ENCODE measurements at regions not wholly inside any gene's neighbourhood (a gene's known extent, or its start where the extent isn't known, plus 50 kb on each side); places are given as distances from the start of the nearest gene placed in this dataset.

DNA sequence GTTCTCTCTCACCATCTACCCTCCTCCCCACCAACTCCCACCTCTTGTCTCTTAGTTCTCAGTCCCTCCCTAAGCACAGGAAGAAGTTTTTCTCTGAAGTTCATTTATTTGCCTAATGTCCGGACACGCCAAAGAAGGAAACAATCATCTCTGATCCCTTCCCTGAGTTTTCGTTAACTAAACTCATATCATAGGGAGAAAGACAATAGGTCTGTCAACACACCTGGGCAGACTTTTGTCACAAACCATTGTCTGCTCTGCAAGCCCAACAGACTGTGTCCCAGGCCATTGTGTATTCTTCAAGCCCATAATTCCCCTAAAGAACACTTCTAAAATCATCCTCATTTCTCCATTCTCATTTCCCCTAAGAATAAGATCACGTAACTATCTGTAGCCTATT lies 691.0 kb upstream of the MBL2 start:
- H3K4me3 ChIP-seq (IDR thresholded peaks at IDR 0.05; ENCODE audit: insufficient read depth, low read depth, low read length), result no peak overlapping the region
- no peaks in the 10 kb centered on the region for H3K4me1 ChIP-seq (ENCODE audit: low read depth, poor library complexity, severe bottlenecking)
- H3K27ac ChIP-seq, result no peak overlapping the region
- no peaks in the 10 kb centered on the region for H3K79me2 ChIP-seq (ENCODE audit: insufficient read depth, low read depth)
- no peaks in the 10 kb centered on the region for H3K27me3 ChIP-seq (ENCODE audit: insufficient read depth, low read depth)
- no peak overlapping the region for H3K9ac ChIP-seq
- no peaks in the 10 kb centered on the region for H4K20me1 ChIP-seq (ENCODE audit: insufficient read depth)
- H2AFZ ChIP-seq (ENCODE audit: low read depth), result no peak overlapping the region
- no peaks in the 10 kb centered on the region for H3K36me3 ChIP-seq (ENCODE audit: insufficient read depth)
- H3K4me2 ChIP-seq, result no peak overlapping the region
- TF ChIP-seq, protein P1, sequence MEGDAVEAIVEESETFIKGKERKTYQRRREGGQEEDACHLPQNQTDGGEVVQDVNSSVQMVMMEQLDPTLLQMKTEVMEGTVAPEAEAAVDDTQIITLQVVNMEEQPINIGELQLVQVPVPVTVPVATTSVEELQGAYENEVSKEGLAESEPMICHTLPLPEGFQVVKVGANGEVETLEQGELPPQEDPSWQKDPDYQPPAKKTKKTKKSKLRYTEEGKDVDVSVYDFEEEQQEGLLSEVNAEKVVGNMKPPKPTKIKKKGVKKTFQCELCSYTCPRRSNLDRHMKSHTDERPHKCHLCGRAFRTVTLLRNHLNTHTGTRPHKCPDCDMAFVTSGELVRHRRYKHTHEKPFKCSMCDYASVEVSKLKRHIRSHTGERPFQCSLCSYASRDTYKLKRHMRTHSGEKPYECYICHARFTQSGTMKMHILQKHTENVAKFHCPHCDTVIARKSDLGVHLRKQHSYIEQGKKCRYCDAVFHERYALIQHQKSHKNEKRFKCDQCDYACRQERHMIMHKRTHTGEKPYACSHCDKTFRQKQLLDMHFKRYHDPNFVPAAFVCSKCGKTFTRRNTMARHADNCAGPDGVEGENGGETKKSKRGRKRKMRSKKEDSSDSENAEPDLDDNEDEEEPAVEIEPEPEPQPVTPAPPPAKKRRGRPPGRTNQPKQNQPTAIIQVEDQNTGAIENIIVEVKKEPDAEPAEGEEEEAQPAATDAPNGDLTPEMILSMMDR (conservative IDR thresholded peaks at IDR 0.05; ENCODE audit: low read depth, low read length), result no peak

DNA sequence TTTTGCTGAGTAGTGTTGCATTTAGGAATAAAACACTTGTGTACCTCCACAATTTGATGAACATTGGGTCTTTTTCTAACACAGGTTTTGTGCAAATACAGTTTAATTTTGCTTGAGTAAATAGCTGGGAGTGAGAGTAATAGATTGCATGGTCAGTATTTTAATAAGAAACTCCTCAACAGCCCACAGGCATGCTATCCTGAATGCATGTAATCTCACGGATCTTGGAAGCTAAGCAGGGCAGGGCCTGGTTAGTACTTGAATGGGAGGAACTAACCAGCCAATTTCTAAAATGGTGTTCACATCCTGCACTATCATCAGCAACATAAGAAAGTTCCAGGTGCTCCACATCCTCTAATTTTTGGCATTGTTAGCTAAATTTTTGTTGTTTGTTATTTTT lies 685.4 kb upstream of the MBL2 start:
- H3K27me3 ChIP-seq (ENCODE audit: insufficient read depth, low read depth), result no peaks in the 10 kb centered on the region
- H3K27ac ChIP-seq, result no peak overlapping the region
- no peak overlapping the region for H3K9ac ChIP-seq
- H2AFZ ChIP-seq (ENCODE audit: low read depth), result no peak overlapping the region
- H3K36me3 ChIP-seq (ENCODE audit: insufficient read depth), result no peaks in the 10 kb centered on the region
- no peak overlapping the region for H3K4me3 ChIP-seq (IDR thresholded peaks at IDR 0.05; ENCODE audit: insufficient read depth, low read depth, low read length)
- TF ChIP-seq, protein P1 (conservative IDR thresholded peaks at IDR 0.05; ENCODE audit: low read depth, low read length), result no peak
- no peaks in the 10 kb centered on the region for H3K4me1 ChIP-seq (ENCODE audit: low read depth, poor library complexity, severe bottlenecking)
- no peak overlapping the region for H3K4me2 ChIP-seq
- H3K79me2 ChIP-seq (ENCODE audit: insufficient read depth, low read depth), result no peaks in the 10 kb centered on the region
- H4K20me1 ChIP-seq (ENCODE audit: insufficient read depth), result no peaks in the 10 kb centered on the region

DNA sequence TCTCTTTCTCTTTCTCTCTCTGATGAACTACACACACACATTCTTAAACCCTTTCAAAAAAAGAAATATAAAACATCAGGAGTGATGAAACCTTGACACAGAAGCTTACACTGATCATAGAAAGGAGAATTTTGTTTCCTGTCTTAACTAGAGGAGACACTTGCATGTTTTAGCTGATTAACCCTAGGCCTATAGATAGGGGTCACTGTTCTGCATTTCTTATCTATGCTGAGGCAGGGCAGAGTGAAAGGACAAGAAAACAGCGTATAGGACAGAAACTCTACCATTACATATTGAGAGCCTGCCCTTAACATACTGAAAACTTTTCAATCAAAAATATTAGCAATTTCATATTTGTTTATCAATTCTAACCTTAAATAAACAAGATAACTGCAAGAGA lies 680.6 kb upstream of the MBL2 start:
- H2AFZ ChIP-seq (ENCODE audit: low read depth), result no peak overlapping the region
- H3K27me3 ChIP-seq (ENCODE audit: insufficient read depth, low read depth), result no peaks in the 10 kb centered on the region
- H3K9ac ChIP-seq, result no peak overlapping the region
- TF ChIP-seq, protein P1 (conservative IDR thresholded peaks at IDR 0.05; ENCODE audit: low read depth, low read length), result no peak
- no peak overlapping the region for H3K27ac ChIP-seq
- H3K36me3 ChIP-seq (ENCODE audit: insufficient read depth), result no peaks in the 10 kb centered on the region
- no peaks in the 10 kb centered on the region for H3K79me2 ChIP-seq (ENCODE audit: insufficient read depth, low read depth)
- H4K20me1 ChIP-seq (ENCODE audit: insufficient read depth), result no peaks in the 10 kb centered on the region
- no peak overlapping the region for H3K4me2 ChIP-seq
- peaks cover 3% of the 10 kb centered on the region for H3K4me1 ChIP-seq (ENCODE audit: low read depth, poor library complexity, severe bottlenecking)
- no peak overlapping the region for H3K4me3 ChIP-seq (IDR thresholded peaks at IDR 0.05; ENCODE audit: insufficient read depth, low read depth, low read length)

DNA sequence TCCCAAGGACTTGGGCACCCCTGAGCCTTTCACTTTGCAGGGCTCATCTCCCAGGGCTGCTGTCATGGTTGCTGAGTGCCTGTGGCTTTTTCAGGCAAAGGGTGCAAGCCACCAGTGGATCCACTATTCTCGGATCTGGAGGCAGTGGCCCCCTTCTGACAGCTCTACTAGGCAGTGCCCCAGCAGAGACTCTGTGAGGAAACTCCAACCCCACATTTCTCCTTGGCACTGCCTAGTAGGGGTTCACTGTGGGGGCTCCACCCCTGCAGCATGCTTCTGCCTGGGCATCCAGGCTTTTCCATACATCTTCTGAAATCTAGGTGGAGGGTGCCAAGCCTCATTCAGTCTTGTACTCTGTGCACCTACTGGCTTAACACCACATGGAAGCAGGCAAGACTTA lies 675.0 kb upstream of the MBL2 start:
- Histone ChIP-seq H3K27me3 (ENCODE audit: insufficient read depth, low read depth) (no peaks in the 10 kb centered on the region), H3K36me3 (ENCODE audit: insufficient read depth) (no peaks in the 10 kb centered on the region), H2AFZ (ENCODE audit: low read depth) (no peak overlapping the region), H3K9ac (no peak overlapping the region), H3K4me3 (IDR thresholded peaks at IDR 0.05; ENCODE audit: insufficient read depth, low read depth, low read length) (no peak overlapping the region), H3K27ac (no peak overlapping the region), H3K4me1 (ENCODE audit: low read depth, poor library complexity, severe bottlenecking) (peaks cover 3% of the 10 kb centered on the region), H3K4me2 (no peak overlapping the region), H3K79me2 (ENCODE audit: insufficient read depth, low read depth) (no peaks in the 10 kb centered on the region), H4K20me1 (ENCODE audit: insufficient read depth) (no peaks in the 10 kb centered on the region)
- TF ChIP-seq, protein P1 (conservative IDR thresholded peaks at IDR 0.05; ENCODE audit: low read depth, low read length), result no peak

DNA sequence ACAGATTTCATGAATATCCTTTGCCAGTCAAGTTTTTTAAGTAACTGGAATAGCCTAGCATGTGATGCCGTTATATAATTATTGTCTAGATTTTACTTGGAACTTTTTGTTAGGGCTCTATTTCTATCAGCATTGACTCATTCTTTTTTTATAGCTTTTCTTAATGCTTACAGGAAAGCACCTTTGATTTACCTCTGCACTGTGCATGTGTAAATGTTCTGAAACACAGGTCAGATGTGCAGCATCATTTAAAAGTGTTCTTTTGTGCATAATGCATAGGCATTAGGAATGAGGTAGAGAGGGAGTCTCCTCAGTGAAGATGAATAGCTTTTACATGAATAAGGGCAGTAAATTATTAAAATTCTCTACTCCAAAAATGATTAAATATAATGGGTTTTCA lies 669.3 kb upstream of the MBL2 start:
- Histone ChIP-seq H3K4me2 (no peak overlapping the region), H3K9ac (no peak overlapping the region), H3K27me3 (ENCODE audit: insufficient read depth, low read depth) (no peaks in the 10 kb centered on the region), H3K4me3 (IDR thresholded peaks at IDR 0.05; ENCODE audit: insufficient read depth, low read depth, low read length) (no peak overlapping the region), H3K4me1 (ENCODE audit: low read depth, poor library complexity, severe bottlenecking) (no peaks in the 10 kb centered on the region), H4K20me1 (ENCODE audit: insufficient read depth) (no peaks in the 10 kb centered on the region), H3K79me2 (ENCODE audit: insufficient read depth, low read depth) (no peaks in the 10 kb centered on the region), H3K27ac (no peak overlapping the region), H2AFZ (ENCODE audit: low read depth) (no peak overlapping the region), H3K36me3 (ENCODE audit: insufficient read depth) (no peaks in the 10 kb centered on the region)
- TF ChIP-seq, protein P1 (conservative IDR thresholded peaks at IDR 0.05; ENCODE audit: low read depth, low read length), result no peak

Measured in KMS-11 (cell line).